Ishikawa (cell line): ENCODE measurements at regions not wholly inside any gene's neighbourhood (a gene's known extent, or its start where the extent isn't known, plus 50 kb on each side); places are given as distances from the start of the nearest gene placed in this dataset.

Experiments
- YY1 ChIP-seq: IDR thresholded peaks from 2 replicates; pipeline ENCODE4 v1.6.1; 2012; ENCODE audit warnings: low read depth
- TF ChIP-seq, protein P1 (sequence below): IDR thresholded peaks from 2 replicates; pipeline ENCODE4 v1.6.1; 2012

DNA sequence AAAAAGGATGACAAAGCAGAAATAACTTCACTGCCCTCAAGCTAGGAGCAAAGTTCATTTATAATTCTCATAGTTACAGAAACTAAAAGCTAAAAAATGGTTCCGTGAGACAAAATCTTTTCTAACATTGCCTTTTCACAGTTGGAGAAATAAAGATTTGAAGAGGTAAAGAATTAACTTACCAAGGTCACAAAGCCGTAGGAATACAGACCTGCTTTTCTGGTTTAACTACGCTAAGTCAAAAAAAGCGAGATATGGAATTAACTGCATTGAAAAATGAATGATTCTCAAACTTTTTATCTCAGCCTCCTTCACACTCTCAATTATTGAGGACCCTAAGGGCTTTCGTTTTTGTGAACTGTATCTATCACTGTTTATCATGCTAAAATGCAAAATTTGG, 95.3 kb downstream of the SLC17A6 start:
- no peak for TF ChIP-seq YY1
- TF ChIP-seq, protein P1, sequence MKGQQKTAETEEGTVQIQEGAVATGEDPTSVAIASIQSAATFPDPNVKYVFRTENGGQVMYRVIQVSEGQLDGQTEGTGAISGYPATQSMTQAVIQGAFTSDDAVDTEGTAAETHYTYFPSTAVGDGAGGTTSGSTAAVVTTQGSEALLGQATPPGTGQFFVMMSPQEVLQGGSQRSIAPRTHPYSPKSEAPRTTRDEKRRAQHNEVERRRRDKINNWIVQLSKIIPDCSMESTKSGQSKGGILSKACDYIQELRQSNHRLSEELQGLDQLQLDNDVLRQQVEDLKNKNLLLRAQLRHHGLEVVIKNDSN, result no peak
